DOHH2 (cell line): ENCODE measurements at regions not wholly inside any gene's neighbourhood (a gene's known extent, or its start where the extent isn't known, plus 50 kb on each side); places are given as distances from the start of the nearest gene placed in this dataset.

ENCODE experiments used
- H3F3A ChIP-seq: fragments of 200-600 bp; sonication (generic), shearing (Covaris generic); 2 replicates; pipeline ENCODE4 v1.6.0; 2016; ENCODE audit warnings: antibody characterized with exemption, mild to moderate bottlenecking; ENCODE audit not compliant: control insufficient read depth, insufficient read depth
- H3K27ac ChIP-seq: fragments of 200-600 bp; sonication (generic); 2 replicates; pipeline ENCODE4 v1.5.1; 2014; ENCODE audit warnings: low read depth, mild to moderate bottlenecking, low read length, moderate library complexity
- H3K27me3 ChIP-seq: fragments of 200-600 bp; sonication (generic); 2 replicates; pipeline ENCODE4 v1.6.1; 2014; ENCODE audit warnings: mild to moderate bottlenecking, low read length, mixed read lengths; ENCODE audit not compliant: control insufficient read depth
- H3K36me3 ChIP-seq: fragments of 200-600 bp; sonication (generic); 2 replicates; pipeline ENCODE4 v1.6.1; 2014; ENCODE audit warnings: mild to moderate bottlenecking, low read length, moderate library complexity, mixed read lengths; ENCODE audit not compliant: control insufficient read depth
- H3K4me1 ChIP-seq: fragments of 200-600 bp; sonication (generic); 2 replicates; pipeline ENCODE4 v1.6.1; 2014; ENCODE audit warnings: mild to moderate bottlenecking, low read length, mixed read lengths; ENCODE audit not compliant: control insufficient read depth
- H3K4me2 ChIP-seq: fragments of 200-600 bp; sonication (generic); 2 replicates; pipeline ENCODE4 v1.6.0; 2014; ENCODE audit warnings: mild to moderate bottlenecking, low read length, moderate library complexity
- H3K4me3 ChIP-seq: fragments of 200-600 bp; sonication (generic); 2 replicates; pipeline ENCODE4 v1.5.1; 2014; ENCODE audit warnings: mild to moderate bottlenecking, low read length, mixed read lengths
- H3K79me2 ChIP-seq: fragments of 200-600 bp; sonication (generic); 2 replicates; pipeline ENCODE4 v1.6.1; 2014; ENCODE audit warnings: mild to moderate bottlenecking, low read length, mixed read lengths; ENCODE audit not compliant: control insufficient read depth
- H3K9me2 ChIP-seq: fragments of 200-600 bp; sonication (generic); replicated peaks from 2 replicates; pipeline ENCODE4 v1.6.1; 2014; ENCODE audit warnings: mild to moderate bottlenecking, low read length, mixed read lengths; ENCODE audit not compliant: control insufficient read depth
- H3K9me3 ChIP-seq: fragments of 200-600 bp; sonication (generic); 2 replicates; pipeline ENCODE4 v1.6.1; 2014; ENCODE audit warnings: antibody characterized with exemption, low read length, mixed read lengths; ENCODE audit not compliant: control insufficient read depth, insufficient read depth
- H4K20me1 ChIP-seq: fragments of 200-600 bp; sonication (generic); 2 replicates; pipeline ENCODE4 v1.6.0; 2014; ENCODE audit warnings: low read depth, mild to moderate bottlenecking, antibody characterized with exemption, low read length, moderate library complexity; ENCODE audit not compliant: control insufficient read depth, insufficient read depth
- CTCF ChIP-seq: fragments of 200-600 bp; sonication (generic); IDR thresholded peaks from one replicate; pipeline ENCODE4 v1.5.1; 2014; ENCODE audit warnings: antibody characterized with exemption, mild to moderate bottlenecking, low read depth, low read length; ENCODE audit not compliant: poor library complexity, severe bottlenecking
- EZH2phosphoT487 ChIP-seq: fragments of 200-600 bp; sonication (generic); IDR thresholded peaks from 2 replicates; pipeline ENCODE4 v1.6.1; 2017; ENCODE audit warnings: borderline replicate concordance, mild to moderate bottlenecking, antibody characterized with exemption, low read length, moderate library complexity, mixed read lengths

GRCh38 chr1:87720561-87720960 is 391.9 kb downstream of the LMO4 start:
- no peaks in the 10 kb centered on the region for H3K9me3 ChIP-seq
- TF ChIP-seq CTCF, result no peak
- TF ChIP-seq EZH2phosphoT487, result no peak
- H3K27me3 ChIP-seq, result no peaks in the 10 kb centered on the region
- H3K4me3 ChIP-seq, result no peak overlapping the region
- H3K27ac ChIP-seq, result no peak overlapping the region
- no peaks in the 10 kb centered on the region for H3F3A ChIP-seq
- no peaks in the 10 kb centered on the region for H3K36me3 ChIP-seq
- H3K9me2 ChIP-seq, result no peaks in the 10 kb centered on the region
- no peaks in the 10 kb centered on the region for H3K79me2 ChIP-seq
- H3K4me1 ChIP-seq, result peaks cover 9% of the 10 kb centered on the region
- H3K4me2 ChIP-seq, result no peak overlapping the region
- no peaks in the 10 kb centered on the region for H4K20me1 ChIP-seq

GRCh38 chr1:87723193-87723592 is 394.5 kb downstream of the LMO4 start:
- Histone ChIP-seq H3K4me3 (no peak overlapping the region), H3K27ac (no peak overlapping the region), H3K9me3 (no peaks in the 10 kb centered on the region), H3K9me2 (no peaks in the 10 kb centered on the region), H3K4me1 (peaks cover 3% of the 10 kb centered on the region; the same call in 1 of the 2 replicates), H4K20me1 (no peaks in the 10 kb centered on the region), H3K4me2 (no peak overlapping the region), H3K79me2 (no peaks in the 10 kb centered on the region), H3F3A (no peaks in the 10 kb centered on the region), H3K27me3 (no peaks in the 10 kb centered on the region), H3K36me3 (no peaks in the 10 kb centered on the region)
- TF ChIP-seq CTCF (no peak), EZH2phosphoT487 (no peak)

- Histone ChIP-seq H3K4me3 (no peak overlapping the region), H4K20me1 (no peaks in the 10 kb centered on the region), H3K36me3 (no peaks in the 10 kb centered on the region), H3K9me3 (no peaks in the 10 kb centered on the region), H3F3A (no peaks in the 10 kb centered on the region), H3K79me2 (no peaks in the 10 kb centered on the region), H3K9me2 (no peaks in the 10 kb centered on the region), H3K4me2 (no peak overlapping the region), H3K4me1 (no peaks in the 10 kb centered on the region), H3K27ac (no peak overlapping the region), H3K27me3 (no peaks in the 10 kb centered on the region)
- TF ChIP-seq EZH2phosphoT487 (no peak), CTCF (no peak)
Observed at GRCh38 chr1:87728169-87728568, 399.5 kb downstream of the LMO4 start.
